HG03442 (cell line): ENCODE measurements at regions not wholly inside any gene's neighbourhood (a gene's known extent, or its start where the extent isn't known, plus 50 kb on each side); places are given as distances from the start of the nearest gene placed in this dataset.

ENCODE experiments used
- ATAC-seq: cut with Tn5 transposase; IDR thresholded peaks from one replicate; pipeline ENCODE4 v1.9.1; 2021; ENCODE audit warnings: mild to moderate bottlenecking, moderate library complexity; ENCODE audit not compliant: unreplicated experiment

DNA sequence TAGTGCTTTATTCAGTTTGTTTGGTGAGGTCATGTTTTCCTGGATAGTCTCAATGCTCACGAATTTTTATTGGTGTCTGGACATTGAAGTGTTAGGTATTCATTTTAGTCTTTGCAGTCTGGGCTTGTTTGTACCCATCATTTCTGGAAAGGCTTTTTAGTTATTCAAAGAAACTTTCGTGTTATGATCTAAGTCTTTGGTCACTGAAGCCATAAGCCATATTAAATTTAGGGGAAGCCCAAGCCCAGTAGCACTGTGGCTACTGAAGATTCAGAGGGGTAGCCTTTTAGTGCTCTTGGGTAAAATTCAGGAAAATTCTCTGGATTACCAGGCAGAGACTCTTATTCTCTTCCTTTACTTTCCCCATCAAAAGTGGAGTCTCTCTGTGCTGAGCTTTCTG lies 56.2 kb upstream of the PEX5L start:
- no peak for ATAC-seq

DNA sequence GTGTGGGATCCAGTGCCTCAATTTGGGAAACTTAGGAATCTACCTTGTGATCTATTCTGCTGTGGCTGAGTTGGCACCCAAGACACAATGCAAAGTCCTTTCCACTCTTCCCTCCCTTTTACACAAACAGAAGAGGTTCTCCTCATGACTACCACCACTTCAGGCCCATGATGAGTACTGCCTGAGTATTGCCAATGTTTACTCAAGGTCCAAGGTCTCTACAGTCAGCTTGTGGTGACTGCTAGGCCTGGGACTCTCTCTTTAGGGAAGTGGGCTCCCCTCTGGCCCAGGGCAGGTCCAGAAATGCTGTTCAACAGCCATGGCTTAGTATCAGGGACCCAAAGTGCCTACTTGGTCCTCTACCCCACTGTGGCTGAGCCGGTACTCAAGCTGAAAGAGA lies 56.8 kb upstream of the PEX5L start:
- ATAC-seq = no peak

DNA sequence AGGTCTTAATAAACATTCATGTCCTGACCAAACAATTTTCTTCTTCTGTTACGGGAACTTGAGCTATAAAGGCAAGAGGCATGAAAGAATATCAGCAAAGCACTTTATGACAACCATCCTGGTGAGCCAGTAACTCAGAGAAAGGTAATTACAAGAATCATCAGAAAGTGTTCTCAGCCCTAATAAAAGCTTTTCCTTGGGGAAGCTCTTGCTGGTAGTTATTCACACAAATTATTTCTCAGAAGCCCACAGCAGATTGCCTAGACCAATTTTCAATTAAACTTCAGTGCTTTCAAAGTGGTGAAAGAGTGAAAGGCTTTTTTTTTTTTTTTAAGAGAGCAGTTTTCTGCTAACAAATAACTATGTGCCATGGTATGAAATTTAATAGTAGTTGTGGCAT lies 60.9 kb upstream of the PEX5L start:
- no peak for ATAC-seq

DNA sequence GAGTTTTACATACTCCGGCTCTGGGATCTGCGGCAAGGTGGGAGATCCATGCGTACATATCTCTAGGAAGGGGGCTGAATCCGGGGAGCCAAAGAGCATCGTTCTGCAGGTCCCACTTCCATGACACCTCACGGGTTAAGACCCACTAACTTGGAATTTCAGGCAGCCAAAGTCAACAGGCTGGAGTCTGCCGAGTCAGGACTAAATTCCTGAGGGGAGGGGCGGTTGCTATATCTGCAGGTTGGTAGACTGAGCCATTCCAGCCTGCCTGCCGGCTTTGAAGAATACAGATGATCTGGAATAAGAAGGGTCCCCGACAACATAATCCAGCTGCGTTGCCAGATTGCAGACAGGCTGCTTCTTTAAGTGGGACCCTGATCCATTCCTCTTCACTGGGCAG lies 65.4 kb upstream of the PEX5L start:
- ATAC-seq = no peak

DNA sequence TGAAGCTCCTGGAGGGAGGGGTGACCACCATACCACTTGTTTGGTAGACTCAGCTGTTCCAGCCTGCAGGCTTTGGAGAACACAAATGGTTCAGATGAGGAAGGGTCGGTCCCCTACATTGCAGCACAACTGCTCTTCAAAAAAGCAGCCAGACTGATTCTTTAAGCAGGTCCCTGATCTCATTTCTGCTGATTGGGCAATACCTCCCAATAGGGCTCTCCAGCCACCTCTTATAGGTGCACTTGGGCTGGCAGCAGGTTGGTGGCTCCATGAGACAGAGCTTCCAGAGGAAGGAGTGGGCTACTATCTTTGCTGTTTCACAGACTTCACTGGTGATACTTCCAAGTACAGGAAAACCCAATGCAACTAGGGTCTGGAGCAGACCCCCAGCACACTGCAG lies 65.9 kb upstream of the PEX5L start:
- ATAC-seq = no peak

DNA sequence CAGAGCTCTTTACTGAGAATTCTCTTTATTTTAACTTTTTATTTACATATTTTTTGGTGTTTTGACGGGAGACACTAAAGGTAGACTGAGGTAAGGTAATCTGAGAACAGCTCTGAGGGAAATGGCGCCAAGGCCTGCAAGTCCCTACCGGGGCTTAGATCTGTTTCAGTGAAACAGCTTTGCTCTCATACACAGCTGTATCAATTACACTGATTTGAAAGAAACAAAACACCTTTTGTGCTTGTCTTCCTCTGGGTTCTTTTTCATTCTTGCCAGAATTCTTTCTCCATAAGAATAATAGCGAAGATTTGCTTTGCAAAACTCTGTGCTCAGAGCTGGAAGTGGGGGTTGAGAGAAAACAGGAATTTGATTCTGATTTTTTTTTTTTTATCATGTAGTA lies 79.5 kb upstream of the PEX5L start:
- ATAC-seq = no peak

DNA sequence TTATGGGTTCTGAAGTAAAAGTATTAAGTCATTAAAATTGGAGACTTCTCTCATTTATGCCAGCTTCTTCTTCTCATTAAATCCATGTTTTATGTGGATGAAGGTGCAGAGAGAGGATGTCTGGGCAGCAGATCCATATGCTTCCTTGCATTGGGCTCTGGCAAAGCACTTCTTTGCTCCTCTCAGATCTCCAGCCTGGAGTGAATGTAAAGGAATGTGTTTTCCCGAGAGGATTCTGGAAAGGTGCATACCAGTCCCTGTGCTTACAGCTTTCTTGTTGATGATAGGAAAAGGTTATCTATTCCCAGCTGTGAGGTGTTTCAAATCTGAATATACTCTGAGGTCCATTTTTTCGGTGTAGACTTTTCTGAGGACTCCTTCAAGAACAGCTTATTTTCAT lies 79.9 kb upstream of the PEX5L start:
- no peak for ATAC-seq

DNA sequence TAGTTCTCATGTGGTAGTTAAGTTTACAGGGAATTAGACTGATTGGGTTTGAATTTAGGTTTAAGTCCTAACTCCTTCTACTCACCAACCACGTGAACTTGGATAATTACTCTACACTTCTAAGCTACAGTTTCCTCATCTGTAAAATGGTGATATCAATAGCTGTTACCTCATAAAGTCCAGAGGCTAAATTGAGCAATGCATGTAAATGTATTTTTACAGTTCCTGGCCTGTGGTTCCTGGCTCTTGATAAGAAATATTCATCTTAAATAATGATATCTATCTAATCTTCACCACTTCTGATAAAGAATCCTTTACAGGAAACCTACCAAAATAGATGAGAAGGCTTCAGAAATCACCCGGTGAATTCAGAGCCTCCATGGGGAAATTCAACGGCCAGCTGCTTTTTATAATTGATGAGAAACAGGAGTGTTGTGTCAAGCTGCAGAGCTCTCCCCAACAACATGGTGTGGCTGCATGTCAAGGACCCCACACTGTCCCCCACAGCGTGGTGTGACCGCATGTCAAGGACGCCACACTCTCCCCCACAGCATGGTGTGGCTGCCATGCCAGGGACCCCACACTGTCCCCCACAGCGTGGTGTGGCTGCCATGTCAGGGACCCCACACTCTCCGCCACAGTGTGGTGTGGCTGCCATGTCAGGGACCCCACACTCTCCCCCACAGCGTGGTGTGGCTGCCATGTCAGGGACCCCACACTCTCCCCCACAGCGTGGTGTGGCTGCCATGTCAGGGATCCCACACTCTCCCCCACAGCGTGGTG lies 80.8 kb upstream of the PEX5L start:
- ATAC-seq = no peak

DNA sequence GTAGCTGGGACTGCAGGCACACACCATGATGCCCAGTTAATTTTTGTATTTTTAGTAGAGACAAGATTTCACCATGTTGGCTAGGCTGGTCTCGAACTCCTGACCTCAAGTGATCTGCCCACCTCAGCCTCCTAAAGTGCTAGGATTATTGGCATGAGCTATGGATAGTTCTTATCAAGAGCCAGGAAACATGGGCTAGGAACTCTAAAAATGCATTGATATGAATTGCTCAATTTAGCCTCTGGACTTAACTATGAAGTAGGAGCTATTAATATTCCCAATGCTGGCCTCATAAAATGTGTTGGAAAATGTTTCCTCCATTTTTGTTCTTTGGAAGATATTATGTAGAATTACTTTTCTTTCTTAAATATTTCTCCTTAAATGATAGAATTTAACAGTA lies 82.8 kb upstream of the PEX5L start:
- ATAC-seq = no peak

DNA sequence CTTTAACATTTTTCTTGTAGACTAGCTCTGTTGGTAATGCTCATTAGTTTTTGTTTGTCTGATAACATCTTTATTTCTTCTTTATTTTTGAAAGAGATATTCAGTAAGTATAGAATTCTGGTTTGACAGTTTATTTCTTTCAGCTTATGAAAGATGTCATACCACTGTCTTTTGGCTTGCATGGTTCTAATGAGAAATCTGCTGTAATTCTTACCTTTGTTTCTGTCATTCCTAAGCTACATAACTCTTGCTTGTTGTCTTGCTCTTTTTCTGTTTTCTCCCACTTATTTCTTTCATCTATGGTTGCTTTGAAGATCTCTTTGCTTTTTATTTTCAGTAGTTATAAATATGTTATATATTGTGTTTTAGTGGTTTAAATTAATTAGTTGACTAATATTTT lies 87.2 kb upstream of the PEX5L start:
- ATAC-seq = no peak

DNA sequence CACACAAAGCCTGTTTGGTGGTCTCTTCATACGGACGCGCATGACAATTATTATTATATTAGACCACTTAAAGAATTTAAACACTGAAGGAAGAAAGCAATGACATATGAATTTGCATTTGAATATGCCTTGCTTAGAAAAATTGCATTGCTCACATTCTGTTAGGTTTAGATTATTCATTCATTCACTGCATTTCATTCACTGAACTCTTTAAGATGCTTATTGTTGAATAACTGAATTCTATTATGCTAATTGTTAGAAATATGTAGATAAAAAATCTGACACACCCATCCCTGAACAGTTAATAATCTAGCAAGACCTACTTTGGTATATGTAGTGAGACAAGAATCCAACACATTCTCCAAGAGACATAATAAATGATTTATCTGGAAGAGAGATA lies 94.4 kb upstream of the PEX5L start:
- ATAC-seq = no peak

DNA sequence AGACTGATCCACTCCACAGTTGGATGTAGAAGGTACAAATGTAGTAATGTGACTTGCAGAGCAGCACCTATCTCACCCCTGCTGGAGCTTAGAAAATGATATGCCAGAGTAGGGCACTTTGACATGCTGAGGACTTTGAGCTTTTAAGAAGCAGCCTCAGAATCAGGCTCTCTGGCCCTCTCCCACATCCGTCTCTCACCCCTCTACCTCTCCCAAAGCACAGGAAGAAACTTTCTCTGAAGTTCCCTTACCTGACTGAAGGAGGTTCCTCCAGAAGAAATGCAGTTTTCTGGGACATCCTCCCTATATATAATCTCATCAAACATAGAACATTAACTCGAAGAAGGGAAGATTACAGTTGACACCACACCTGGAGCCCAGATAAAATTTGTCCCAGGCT lies 98.4 kb upstream of the PEX5L start:
- no peak for ATAC-seq

DNA sequence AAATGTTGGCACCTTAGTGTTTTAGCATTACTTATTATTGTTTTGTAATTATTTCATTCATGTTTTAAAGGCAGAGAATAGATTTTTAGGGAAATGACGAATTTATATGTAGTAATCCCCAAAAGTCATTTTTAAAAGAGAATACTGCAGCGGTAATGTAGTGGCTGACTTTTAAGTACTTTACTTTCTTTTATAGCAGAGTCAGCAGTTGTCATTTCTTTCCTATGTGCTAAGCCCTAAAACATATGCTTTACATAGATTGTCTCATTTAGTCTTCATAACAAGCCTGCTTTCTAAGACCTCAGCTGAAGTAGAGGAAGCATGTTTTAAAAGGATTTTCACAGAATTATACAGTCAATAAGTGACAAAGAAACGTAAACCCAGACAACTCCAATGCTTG lies 102.1 kb upstream of the PEX5L start:
- no peak for ATAC-seq

DNA sequence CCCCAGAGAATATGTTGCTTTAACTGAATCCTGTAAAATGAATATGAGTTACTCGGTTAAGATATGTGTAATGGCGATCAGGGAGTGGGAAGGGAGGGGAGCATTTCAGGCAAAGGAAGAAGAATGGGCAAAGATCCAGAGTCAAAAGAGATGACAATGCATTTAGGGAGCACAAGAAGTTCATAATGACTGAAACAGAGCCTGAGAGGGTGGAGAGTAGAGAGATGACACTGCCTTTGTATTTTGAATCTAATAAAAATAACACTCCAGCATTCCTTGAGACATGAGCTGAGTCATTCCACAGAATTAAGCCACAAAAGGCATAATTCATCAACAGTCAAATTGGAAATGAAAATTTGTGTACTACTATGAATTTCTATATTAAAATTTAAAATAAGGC lies 105.3 kb upstream of the PEX5L start:
- ATAC-seq = no peak

DNA sequence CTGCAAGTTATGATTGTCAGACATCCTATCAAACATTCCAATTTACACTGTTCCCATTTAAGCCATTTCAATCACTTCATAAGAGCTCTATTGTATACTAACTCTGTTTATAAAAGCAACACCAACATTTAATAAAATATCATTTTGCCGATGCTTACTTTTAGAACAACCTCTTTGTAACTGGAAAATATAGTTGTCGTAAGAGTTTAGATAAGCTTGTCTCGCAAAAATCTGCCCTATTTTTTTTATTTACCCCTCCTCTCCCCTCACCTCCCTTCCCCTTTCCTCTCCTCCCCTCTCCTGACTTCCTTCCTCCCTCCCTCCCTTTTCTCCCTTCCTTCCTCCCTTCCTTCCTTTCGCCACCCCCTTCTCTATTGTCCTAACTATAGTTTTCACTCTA lies 105.7 kb upstream of the PEX5L start:
- no peak for ATAC-seq

DNA sequence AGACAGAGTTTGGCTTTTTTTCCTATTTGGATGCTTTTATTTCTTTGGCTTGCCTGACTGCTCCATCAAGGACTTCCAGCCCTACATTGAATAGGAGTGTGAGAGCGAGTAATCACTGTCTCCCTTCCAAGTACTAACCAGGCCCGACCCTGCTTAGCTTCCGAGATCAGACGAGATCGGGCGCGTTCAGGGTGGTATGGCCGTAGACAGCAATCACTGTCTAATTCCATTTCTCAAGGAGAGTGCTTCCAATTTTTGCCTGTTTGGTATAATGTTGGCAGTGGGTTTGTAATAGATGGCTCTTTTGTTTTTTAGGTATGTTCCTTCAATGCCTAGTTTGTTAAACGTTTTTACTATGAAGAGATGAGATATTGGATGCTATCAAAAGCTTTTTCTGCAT lies 125.0 kb upstream of the PEX5L start:
- no peak for ATAC-seq

DNA sequence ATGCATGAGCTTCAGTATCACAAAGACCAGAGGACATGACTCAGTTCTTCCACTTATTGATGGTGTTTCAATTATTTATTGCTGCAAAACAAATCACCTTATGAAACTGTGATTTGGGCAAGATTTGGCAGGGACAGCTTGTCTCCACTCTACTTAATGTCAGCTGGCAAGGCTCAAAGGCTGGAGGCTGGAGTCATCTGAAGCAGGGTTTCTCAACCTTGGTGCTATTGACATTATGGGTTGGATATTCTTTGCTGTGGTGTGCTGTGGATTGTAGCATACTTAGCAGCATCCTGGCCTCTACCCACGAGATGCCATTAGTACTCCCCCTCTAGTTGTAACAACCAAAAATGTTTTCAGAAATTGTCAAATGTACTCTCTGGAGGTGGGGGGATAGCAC lies 138.8 kb upstream of the PEX5L start:
- no peak for ATAC-seq

DNA sequence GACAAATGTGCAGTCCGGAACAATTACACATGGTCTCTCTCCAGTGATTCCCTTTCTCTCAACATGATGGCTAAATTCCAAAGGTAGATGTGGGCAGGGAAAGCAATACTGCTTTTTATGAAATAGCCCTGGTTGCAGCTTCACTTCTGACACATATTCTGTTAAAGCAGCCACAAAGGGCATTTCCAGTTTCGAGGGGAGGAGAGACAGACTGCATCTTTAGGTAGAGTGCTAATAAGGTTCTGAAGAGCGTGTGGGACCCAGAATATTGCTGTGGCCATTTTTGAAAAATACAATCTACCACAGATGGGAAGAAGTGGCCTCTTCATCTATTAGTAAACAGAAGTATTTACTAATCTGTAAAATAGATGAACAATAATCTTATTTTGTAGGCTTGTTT lies 139.3 kb upstream of the PEX5L start:
- ATAC-seq = no peak

DNA sequence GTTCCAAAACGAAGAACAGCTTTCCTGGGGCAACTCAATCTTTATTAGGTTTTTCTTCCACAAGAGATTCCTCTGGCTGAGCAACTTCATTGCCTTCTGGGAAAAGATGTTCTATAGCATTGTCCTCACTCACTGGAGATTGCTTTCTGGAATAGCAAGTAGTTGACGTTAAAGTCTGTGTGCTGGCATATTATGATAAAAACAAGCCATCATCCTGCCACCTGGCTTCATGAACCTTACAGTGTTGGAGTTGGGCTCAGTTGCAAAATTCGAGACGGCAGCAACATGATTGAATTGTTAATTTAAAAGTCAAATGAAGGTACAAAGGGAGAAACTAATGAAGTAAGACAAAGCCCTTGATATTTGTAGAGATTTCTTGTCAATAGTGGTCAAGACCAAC lies 140.5 kb upstream of the PEX5L start:
- ATAC-seq = no peak

DNA sequence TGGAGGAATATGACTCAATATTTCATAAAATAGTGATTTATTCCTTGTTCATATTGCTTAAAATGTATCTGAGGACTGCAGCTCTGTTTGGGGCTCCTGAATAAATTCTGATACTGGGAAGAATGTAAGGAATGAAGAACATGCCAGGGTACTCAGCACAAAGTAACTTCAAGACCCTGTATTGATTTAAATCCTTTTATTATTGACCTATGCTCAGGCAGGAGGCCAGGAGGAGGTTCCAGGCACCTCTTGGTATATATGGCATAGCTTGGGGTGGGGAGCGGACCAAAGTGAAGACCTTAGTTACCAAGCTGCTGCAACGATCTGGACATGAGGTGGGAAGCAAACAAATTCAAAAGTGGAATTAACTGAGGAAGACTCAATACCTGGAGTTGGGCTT lies 142.8 kb upstream of the PEX5L start:
- ATAC-seq = no peak

DNA sequence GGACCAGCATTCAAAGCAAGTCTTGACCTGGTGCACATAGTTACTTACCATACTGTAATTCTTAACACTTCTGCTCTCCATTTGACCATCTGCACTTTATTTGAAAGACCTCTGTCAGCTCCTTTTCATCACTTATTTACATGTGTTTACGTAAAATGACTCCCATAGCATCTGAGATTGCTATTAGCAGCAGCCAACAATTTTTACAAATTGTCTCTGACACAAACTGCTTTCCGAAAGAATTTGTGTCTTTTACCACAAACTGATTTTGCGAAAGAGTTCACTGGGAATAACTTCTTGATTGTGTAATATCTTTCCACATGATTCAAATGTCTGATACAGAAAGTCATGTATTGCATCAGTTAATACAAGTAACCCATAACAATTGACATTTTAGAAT lies 144.1 kb upstream of the PEX5L start:
- no peak for ATAC-seq

DNA sequence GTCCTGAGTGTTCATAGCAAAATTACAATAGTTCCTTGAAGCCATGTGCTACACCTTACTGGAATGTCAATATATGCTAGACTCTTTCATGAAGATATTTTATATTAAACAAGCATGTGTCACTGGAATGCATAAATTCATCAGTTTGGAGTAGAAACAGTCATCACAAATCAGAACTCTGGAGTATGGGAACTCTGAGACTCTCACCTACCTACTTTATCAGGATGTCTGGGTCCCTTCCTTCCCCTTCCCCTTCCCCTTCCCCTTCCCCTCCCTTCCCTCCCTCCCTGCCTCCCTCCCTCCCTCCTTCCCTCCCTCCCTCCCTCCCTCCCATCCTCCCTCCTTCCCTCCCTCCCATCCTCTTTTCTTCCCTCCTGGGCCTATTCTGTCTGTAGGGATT lies 144.7 kb upstream of the PEX5L start:
- ATAC-seq = no peak

DNA sequence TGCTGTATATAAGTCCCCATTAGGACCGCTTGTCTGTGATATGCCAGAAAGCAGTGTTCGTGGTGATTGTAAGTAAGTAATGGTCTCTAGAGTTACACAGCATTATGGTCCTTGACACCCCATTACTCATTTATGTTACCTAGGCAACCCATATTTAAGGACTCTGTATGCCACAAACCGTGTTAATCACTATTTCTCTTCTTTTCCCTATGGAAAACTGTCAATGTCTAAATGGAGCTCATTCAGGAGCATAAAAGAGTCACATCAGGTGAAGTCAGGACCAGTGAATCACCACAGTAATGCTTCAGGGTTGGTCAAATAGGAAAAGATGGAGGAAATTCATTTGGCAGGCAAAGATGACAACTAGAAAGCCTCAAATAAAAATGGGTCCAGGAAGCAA lies 146.6 kb upstream of the PEX5L start:
- no peak for ATAC-seq
